H1 (cell line): ENCODE measurements at regions not wholly inside any gene's neighbourhood (a gene's known extent, or its start where the extent isn't known, plus 50 kb on each side); places are given as distances from the start of the nearest gene placed in this dataset.

ENCODE experiments used
- CTCF ChIA-PET: fragments of 300-600 bp; sonication (Branson Sonifier 250); formaldehyde crosslinking; loops from one replicate; lab custom pipeline; 2021; ENCODE audit not compliant: partially characterized antibody; lab: Charles Lee
- POLR2A ChIA-PET: fragments of 300-600 bp; sonication (Branson Sonifier 250); formaldehyde crosslinking; loops from one replicate; lab custom pipeline; 2021; ENCODE audit warnings: inconsistent platforms; ENCODE audit not compliant: partially characterized antibody; lab: Charles Lee
- DNase-seq, 2 experiments: peaks; one replicate each; pipeline versions ENCODE4 v3.0.0 to v3.0.0-alpha.2; 2010 to 2022; ENCODE audit warnings: low spot score in 2 of 2, low read depth in 1 of 2, mixed read lengths in 1 of 2
- FAIRE-seq: peaks from 2 replicates; lab custom pipeline; 2011; peaks lifted over from hg19 to GRCh38; lab: Jason Lieb, UNC
- H2AFZ ChIP-seq: 2 replicates; pipeline ENCODE4 v1.8.1; 2012; ENCODE audit warnings: low read length, inconsistent platforms
- H2AK5ac ChIP-seq: 2 replicates; pipeline ENCODE4 v1.6.1; 2013; ENCODE audit warnings: low read depth, low read length
- H2BK120ac ChIP-seq: replicated peaks from 2 replicates; pipeline ENCODE3; 2013; ENCODE audit warnings: low read depth, low read length, inconsistent platforms
- H2BK12ac ChIP-seq: 2 replicates; pipeline ENCODE4 v1.6.1; 2013; ENCODE audit warnings: low read depth, low read length
- H2BK15ac ChIP-seq: 2 replicates; pipeline ENCODE4 v1.6.1; 2013; ENCODE audit warnings: low read length
- H2BK20ac ChIP-seq: 2 replicates; pipeline ENCODE4 v1.6.1; 2013; ENCODE audit warnings: low read length
- H2BK5ac ChIP-seq: 2 replicates; pipeline ENCODE4 v1.6.1; 2013; ENCODE audit warnings: low read depth, low read length
- H3K14ac ChIP-seq: 2 replicates; pipeline ENCODE4 v1.6.1; 2013; ENCODE audit warnings: inconsistent platforms; ENCODE audit not compliant: insufficient read length
- H3K18ac ChIP-seq: 2 replicates; pipeline ENCODE4 v1.6.1; 2013; ENCODE audit warnings: low read length; ENCODE audit errors: extremely low read depth
- H3K23ac ChIP-seq: 2 replicates; pipeline ENCODE4 v1.6.1; 2013; ENCODE audit warnings: inconsistent platforms; ENCODE audit not compliant: insufficient read length
- H3K23me2 ChIP-seq: 2 replicates; pipeline ENCODE4 v1.6.1; 2013; ENCODE audit warnings: low read depth, low read length
- H3K27ac ChIP-seq: 2 replicates; pipeline ENCODE4 v1.6.1; 2011; ENCODE audit warnings: low read depth, low read length, inconsistent platforms
- H3K27me3 ChIP-seq, 4 experiments: replicated peaks in 1 of 4; 1 replicate in 1 of 4; 2 replicates in 3 of 4; pipeline versions ENCODE4 v1.6.1 to v1.8.1; 2011 to 2013; ENCODE audit warnings: low read length in 3 of 4, mild to moderate bottlenecking in 3 of 4, inconsistent platforms in 2 of 4, mixed read lengths in 2 of 4, moderate library complexity in 1 of 4; ENCODE audit not compliant: control insufficient read depth in 3 of 4, insufficient read depth in 3 of 4; ENCODE audit errors: extremely low read depth in 1 of 4
- H3K36me3 ChIP-seq, 4 experiments: 2 replicates each; pipeline versions ENCODE4 v1.6.1 to v1.8.1; 2011 to 2013; ENCODE audit warnings: mild to moderate bottlenecking in 4 of 4, low read length in 3 of 4, moderate library complexity in 2 of 4, control low read depth in 1 of 4, inconsistent platforms in 1 of 4; ENCODE audit not compliant: insufficient read depth in 4 of 4, control insufficient read depth in 2 of 4
- H3K4ac ChIP-seq: replicated peaks from 2 replicates; pipeline ENCODE3; 2013; ENCODE audit warnings: low read length, low read depth, mixed read lengths, inconsistent platforms; ENCODE audit not compliant: insufficient read length
- H3K4me1 ChIP-seq, 4 experiments: replicated peaks in 1 of 4; 1 replicate in 1 of 4; 2 replicates in 3 of 4; pipeline versions ENCODE4 v1.6.1 to v1.8.1; 2011 to 2013; ENCODE audit warnings: low read length in 3 of 4, inconsistent platforms in 2 of 4, mixed read lengths in 1 of 4; ENCODE audit not compliant: insufficient read depth in 4 of 4, control insufficient read depth in 3 of 4
- H3K4me2 ChIP-seq, 2 experiments: 2 replicates each; pipeline versions ENCODE4 v1.6.1 to v1.8.1; 2011 to 2013; ENCODE audit warnings: low read depth in 2 of 2, low read length in 2 of 2, control low read depth in 1 of 2, inconsistent platforms in 1 of 2, mild to moderate bottlenecking in 1 of 2; ENCODE audit not compliant: insufficient read depth in 1 of 2
- H3K4me3 ChIP-seq, 4 experiments: fragments of 200-600, 300-600 bp in 1 of 4; sonication (generic), shearing (Covaris generic), sonication (Bioruptor Twin) in 1 of 4; 2 replicates each; pipeline versions ENCODE4 v1.5.1 to v1.8.1; 2011 to 2016; ENCODE audit warnings: low read length in 4 of 4, low read depth in 3 of 4, control low read depth in 2 of 4, inconsistent platforms in 2 of 4, mild to moderate bottlenecking in 2 of 4, mixed read lengths in 1 of 4, moderate library complexity in 1 of 4; ENCODE audit not compliant: insufficient read depth in 2 of 4; ENCODE audit errors: extremely low read depth in 1 of 4
- H3K56ac ChIP-seq: replicated peaks from 2 replicates; pipeline ENCODE3; 2013; ENCODE audit warnings: low read depth, mild to moderate bottlenecking, mixed read lengths, low read length, inconsistent platforms; ENCODE audit not compliant: insufficient read length
- H3K79me1 ChIP-seq: 2 replicates; pipeline ENCODE4 v1.6.1; 2013; ENCODE audit warnings: low read depth, low read length, control low read depth
- H3K79me2 ChIP-seq, 2 experiments: 2 replicates each; pipeline versions ENCODE4 v1.6.1 to v1.8.1; 2012 to 2013; ENCODE audit warnings: low read length in 2 of 2, mild to moderate bottlenecking in 2 of 2, inconsistent platforms in 1 of 2; ENCODE audit not compliant: insufficient read depth in 2 of 2, control insufficient read depth in 1 of 2
- H3K9ac ChIP-seq, 4 experiments: replicated peaks in 1 of 4; 1 replicate in 1 of 4; 2 replicates in 3 of 4; pipeline versions ENCODE4 v1.6.1 to v1.8.1; 2011 to 2013; ENCODE audit warnings: low read depth in 3 of 4, low read length in 3 of 4, control low read depth in 2 of 4, mild to moderate bottlenecking in 2 of 4, moderate library complexity in 2 of 4, inconsistent platforms in 1 of 4; ENCODE audit errors: extremely low read depth in 1 of 4
- H3K9me3 ChIP-seq, 2 experiments: 2 replicates each; pipeline versions ENCODE4 v1.6.1 to v1.8.1; 2012 to 2013; ENCODE audit warnings: mild to moderate bottlenecking in 2 of 2, moderate library complexity in 2 of 2, control low read depth in 1 of 2, inconsistent platforms in 1 of 2, low read depth in 1 of 2, low read length in 1 of 2, mixed read lengths in 1 of 2; ENCODE audit not compliant: insufficient read depth in 2 of 2
- H4K20me1 ChIP-seq, 2 experiments: replicated peaks in 1 of 2; 2 replicates each; pipeline versions ENCODE3 to v1.8.1; 2011 to 2013; ENCODE audit warnings: inconsistent platforms in 2 of 2, low read length in 2 of 2, mild to moderate bottlenecking in 1 of 2; ENCODE audit not compliant: insufficient read depth in 2 of 2, control insufficient read depth in 1 of 2
- H4K5ac ChIP-seq: 2 replicates; pipeline ENCODE4 v1.6.1; 2013; ENCODE audit warnings: low read length, low read depth, mixed read lengths, inconsistent platforms; ENCODE audit not compliant: insufficient read length
- H4K8ac ChIP-seq: 2 replicates; pipeline ENCODE4 v1.8.0; 2013; ENCODE audit warnings: mild to moderate bottlenecking, moderate library complexity, low read length, inconsistent platforms; ENCODE audit not compliant: insufficient read depth; ENCODE audit errors: extremely low read depth
- H4K91ac ChIP-seq: replicated peaks from 2 replicates; pipeline ENCODE3; 2013; ENCODE audit warnings: low read length, mixed read lengths, inconsistent platforms; ENCODE audit not compliant: insufficient read length
- BCL11A ChIP-seq, 2 experiments: IDR thresholded peaks; one replicate each; pipeline ENCODE4 v1.6.1; 2011; ENCODE audit warnings: low read depth in 2 of 2, low read length in 2 of 2, mild to moderate bottlenecking in 2 of 2
- CHD2 ChIP-seq: IDR thresholded peaks from 2 replicates; pipeline ENCODE4 v1.6.1; 2012; ENCODE audit warnings: low read length, improper control_type of control experiment
- GABPA ChIP-seq: IDR thresholded peaks from 2 replicates; pipeline ENCODE4 v1.6.1; 2011; ENCODE audit warnings: mild to moderate bottlenecking, low read length, moderate library complexity, borderline replicate concordance; ENCODE audit not compliant: insufficient read depth
- HDAC6 ChIP-seq: IDR thresholded peaks from one replicate; pipeline ENCODE4 v1.7.1; 2012; ENCODE audit warnings: low read depth, mild to moderate bottlenecking, inconsistent platforms, low read length, moderate library complexity
- KDM1A ChIP-seq: fragments of 200-600, 300-600 bp; sonication (generic); IDR thresholded peaks from 2 replicates; pipeline ENCODE4 v1.7.1; 2016; ENCODE audit warnings: mild to moderate bottlenecking, low read length, borderline replicate concordance
- RBBP5 ChIP-seq: IDR thresholded peaks from 2 replicates; pipeline ENCODE4 v1.7.1; 2012; ENCODE audit warnings: low read depth, mild to moderate bottlenecking, inconsistent platforms, low read length, moderate library complexity, borderline replicate concordance
- WGBS, 2 experiments: shearing (Covaris generic) in 1 of 2; methylation state at CpG; one replicate each; pipeline versions ENCODE4 v1.1.6 to v1.1.7; 2013 to 2015; ENCODE audit warnings: low lambda C conversion rate in 2 of 2, mixed read lengths in 2 of 2, inconsistent platforms in 1 of 2, low coverage in 1 of 2, missing lambda C conversion rate in 1 of 2; ENCODE audit not compliant: insufficient replicate concordance in 2 of 2, insufficient coverage in 1 of 2, insufficient read length in 1 of 2; ENCODE audit errors: extremely low coverage in 1 of 2, missing lambda C conversion rate in 1 of 2; 5-methylcytosine and 5-hydroxymethylcytosine counted together

GRCh38 chr9:86722706-86723075 is 224.6 kb downstream of the GAS1 start:
- H2AFZ ChIP-seq, result no peak overlapping the region
- no peak overlapping the region for H2BK12ac ChIP-seq
- TF ChIP-seq CHD2 (no peak), BCL11A (IDR thresholded peaks at IDR 0.05; ENCODE audit: low read depth in 2 of 2, low read length in 2 of 2) (no peak), HDAC6 (no peak), GABPA (no peak), KDM1A (no peak), RBBP5 (no peak)

More at GRCh38 chr9:86722706-86723075, 224.6 kb downstream of the GAS1 start:
- no peak overlapping the region for H3K18ac ChIP-seq
- no peak overlapping the region for H3K14ac ChIP-seq
- ChIA-PET CTCF (interaction anchor here (0.7 to 2.0 kb wide), 4 partner anchors 85 to 255 kb away, joined by 3 to 4 read pairs (median 3); no protein-coding TSS in a partner anchor), POLR2A (no interaction called here)
- H3K4me1 ChIP-seq, result peaks cover 0 to 5% (median 2%) of the 10 kb centered on the region in 4 experiments; a peak in 3 of 7 replicates
- H2AK5ac ChIP-seq, result no peak overlapping the region
- no peaks in the 10 kb centered on the region for H3K79me2 ChIP-seq
- FAIRE-seq (no peak), DNase-seq (no peak)
- no peak overlapping the region for H3K9ac ChIP-seq
- H3K56ac ChIP-seq, result no peak overlapping the region
- no peak overlapping the region for H3K4me2 ChIP-seq
- H3K4me3 ChIP-seq, result no peak overlapping the region
- WGBS, 2 experiments, result 89% methylated on average over 3 of the region's 3 CpGs; no CpG with 5 or more reads in 1 of the 2 experiments
- H4K20me1 ChIP-seq, result no peaks in the 10 kb centered on the region
- no peak overlapping the region for H4K8ac ChIP-seq
- no peaks in the 10 kb centered on the region for H3K23me2 ChIP-seq
- no peak overlapping the region for H3K4ac ChIP-seq
- no peak overlapping the region for H3K27ac ChIP-seq
- no peak overlapping the region for H2BK120ac ChIP-seq
- no peaks in the 10 kb centered on the region for H3K36me3 ChIP-seq
- no peak overlapping the region for H3K23ac ChIP-seq
- H3K9me3 ChIP-seq, result no peaks in the 10 kb centered on the region
- no peak overlapping the region for H4K5ac ChIP-seq
- H2BK20ac ChIP-seq, result no peak overlapping the region
- H2BK5ac ChIP-seq, result no peak overlapping the region
- H3K27me3 ChIP-seq, result no peaks in the 10 kb centered on the region
- H2BK15ac ChIP-seq, result no peak overlapping the region
- no peak overlapping the region for H4K91ac ChIP-seq
- no peaks in the 10 kb centered on the region for H3K79me1 ChIP-seq
